H1 (cell line): ENCODE measurements at regions not wholly inside any gene's neighbourhood (a gene's known extent, or its start where the extent isn't known, plus 50 kb on each side); places are given as distances from the start of the nearest gene placed in this dataset.

Experiments
- CTCF ChIP-seq, 3 experiments: IDR thresholded peaks; 1 replicate in 2 of 3; 2 replicates in 1 of 3; pipeline versions ENCODE4 v1.5.1 to v1.6.1; 2011; ENCODE audit warnings: low read length in 3 of 3, mild to moderate bottlenecking in 3 of 3, inconsistent platforms in 2 of 3, low read depth in 1 of 3, moderate library complexity in 1 of 3; ENCODE audit not compliant: insufficient read depth in 1 of 3; ENCODE audit errors: control extremely low read depth in 1 of 3
- KDM5A ChIP-seq: fragments of 200-600 bp; IDR thresholded peaks from 2 replicates; pipeline ENCODE4 v1.7.1; 2012; ENCODE audit warnings: mild to moderate bottlenecking, low read length, inconsistent platforms, mixed read lengths
- RXRA ChIP-seq: IDR thresholded peaks from 2 replicates; pipeline ENCODE4 v1.6.1; 2011; ENCODE audit warnings: low read depth, mild to moderate bottlenecking, low read length, moderate library complexity; ENCODE audit not compliant: insufficient read depth
- TF ChIP-seq, protein P1 (sequence below): fragments of 300-600 bp; sonication (generic); IDR thresholded peaks from 2 replicates; pipeline ENCODE4 v1.7.1; 2012; ENCODE audit warnings: low read length, moderate library complexity, mild to moderate bottlenecking, inconsistent platforms; ENCODE audit not compliant: insufficient replicate concordance

DNA sequence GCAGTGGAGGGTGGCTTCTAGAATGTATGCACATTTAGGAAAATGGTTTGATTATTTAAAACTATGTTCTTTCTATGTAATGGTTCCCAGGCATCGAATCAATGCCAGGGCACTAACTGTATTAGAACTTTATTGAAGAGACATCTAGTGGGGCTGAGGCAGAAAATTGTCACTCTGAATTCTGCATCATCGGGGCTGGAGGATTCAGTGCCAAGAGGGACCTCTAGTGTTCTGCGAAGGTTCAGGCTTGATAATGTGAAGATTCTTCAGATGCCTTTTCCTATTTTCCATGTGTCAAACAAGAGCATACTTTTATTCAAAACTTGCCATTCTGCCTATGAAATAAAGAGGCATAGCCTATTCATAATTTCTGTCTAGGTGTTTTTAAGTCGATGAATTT, 146.3 kb downstream of the CAND1 start (continued):
- TF ChIP-seq, protein P1, sequence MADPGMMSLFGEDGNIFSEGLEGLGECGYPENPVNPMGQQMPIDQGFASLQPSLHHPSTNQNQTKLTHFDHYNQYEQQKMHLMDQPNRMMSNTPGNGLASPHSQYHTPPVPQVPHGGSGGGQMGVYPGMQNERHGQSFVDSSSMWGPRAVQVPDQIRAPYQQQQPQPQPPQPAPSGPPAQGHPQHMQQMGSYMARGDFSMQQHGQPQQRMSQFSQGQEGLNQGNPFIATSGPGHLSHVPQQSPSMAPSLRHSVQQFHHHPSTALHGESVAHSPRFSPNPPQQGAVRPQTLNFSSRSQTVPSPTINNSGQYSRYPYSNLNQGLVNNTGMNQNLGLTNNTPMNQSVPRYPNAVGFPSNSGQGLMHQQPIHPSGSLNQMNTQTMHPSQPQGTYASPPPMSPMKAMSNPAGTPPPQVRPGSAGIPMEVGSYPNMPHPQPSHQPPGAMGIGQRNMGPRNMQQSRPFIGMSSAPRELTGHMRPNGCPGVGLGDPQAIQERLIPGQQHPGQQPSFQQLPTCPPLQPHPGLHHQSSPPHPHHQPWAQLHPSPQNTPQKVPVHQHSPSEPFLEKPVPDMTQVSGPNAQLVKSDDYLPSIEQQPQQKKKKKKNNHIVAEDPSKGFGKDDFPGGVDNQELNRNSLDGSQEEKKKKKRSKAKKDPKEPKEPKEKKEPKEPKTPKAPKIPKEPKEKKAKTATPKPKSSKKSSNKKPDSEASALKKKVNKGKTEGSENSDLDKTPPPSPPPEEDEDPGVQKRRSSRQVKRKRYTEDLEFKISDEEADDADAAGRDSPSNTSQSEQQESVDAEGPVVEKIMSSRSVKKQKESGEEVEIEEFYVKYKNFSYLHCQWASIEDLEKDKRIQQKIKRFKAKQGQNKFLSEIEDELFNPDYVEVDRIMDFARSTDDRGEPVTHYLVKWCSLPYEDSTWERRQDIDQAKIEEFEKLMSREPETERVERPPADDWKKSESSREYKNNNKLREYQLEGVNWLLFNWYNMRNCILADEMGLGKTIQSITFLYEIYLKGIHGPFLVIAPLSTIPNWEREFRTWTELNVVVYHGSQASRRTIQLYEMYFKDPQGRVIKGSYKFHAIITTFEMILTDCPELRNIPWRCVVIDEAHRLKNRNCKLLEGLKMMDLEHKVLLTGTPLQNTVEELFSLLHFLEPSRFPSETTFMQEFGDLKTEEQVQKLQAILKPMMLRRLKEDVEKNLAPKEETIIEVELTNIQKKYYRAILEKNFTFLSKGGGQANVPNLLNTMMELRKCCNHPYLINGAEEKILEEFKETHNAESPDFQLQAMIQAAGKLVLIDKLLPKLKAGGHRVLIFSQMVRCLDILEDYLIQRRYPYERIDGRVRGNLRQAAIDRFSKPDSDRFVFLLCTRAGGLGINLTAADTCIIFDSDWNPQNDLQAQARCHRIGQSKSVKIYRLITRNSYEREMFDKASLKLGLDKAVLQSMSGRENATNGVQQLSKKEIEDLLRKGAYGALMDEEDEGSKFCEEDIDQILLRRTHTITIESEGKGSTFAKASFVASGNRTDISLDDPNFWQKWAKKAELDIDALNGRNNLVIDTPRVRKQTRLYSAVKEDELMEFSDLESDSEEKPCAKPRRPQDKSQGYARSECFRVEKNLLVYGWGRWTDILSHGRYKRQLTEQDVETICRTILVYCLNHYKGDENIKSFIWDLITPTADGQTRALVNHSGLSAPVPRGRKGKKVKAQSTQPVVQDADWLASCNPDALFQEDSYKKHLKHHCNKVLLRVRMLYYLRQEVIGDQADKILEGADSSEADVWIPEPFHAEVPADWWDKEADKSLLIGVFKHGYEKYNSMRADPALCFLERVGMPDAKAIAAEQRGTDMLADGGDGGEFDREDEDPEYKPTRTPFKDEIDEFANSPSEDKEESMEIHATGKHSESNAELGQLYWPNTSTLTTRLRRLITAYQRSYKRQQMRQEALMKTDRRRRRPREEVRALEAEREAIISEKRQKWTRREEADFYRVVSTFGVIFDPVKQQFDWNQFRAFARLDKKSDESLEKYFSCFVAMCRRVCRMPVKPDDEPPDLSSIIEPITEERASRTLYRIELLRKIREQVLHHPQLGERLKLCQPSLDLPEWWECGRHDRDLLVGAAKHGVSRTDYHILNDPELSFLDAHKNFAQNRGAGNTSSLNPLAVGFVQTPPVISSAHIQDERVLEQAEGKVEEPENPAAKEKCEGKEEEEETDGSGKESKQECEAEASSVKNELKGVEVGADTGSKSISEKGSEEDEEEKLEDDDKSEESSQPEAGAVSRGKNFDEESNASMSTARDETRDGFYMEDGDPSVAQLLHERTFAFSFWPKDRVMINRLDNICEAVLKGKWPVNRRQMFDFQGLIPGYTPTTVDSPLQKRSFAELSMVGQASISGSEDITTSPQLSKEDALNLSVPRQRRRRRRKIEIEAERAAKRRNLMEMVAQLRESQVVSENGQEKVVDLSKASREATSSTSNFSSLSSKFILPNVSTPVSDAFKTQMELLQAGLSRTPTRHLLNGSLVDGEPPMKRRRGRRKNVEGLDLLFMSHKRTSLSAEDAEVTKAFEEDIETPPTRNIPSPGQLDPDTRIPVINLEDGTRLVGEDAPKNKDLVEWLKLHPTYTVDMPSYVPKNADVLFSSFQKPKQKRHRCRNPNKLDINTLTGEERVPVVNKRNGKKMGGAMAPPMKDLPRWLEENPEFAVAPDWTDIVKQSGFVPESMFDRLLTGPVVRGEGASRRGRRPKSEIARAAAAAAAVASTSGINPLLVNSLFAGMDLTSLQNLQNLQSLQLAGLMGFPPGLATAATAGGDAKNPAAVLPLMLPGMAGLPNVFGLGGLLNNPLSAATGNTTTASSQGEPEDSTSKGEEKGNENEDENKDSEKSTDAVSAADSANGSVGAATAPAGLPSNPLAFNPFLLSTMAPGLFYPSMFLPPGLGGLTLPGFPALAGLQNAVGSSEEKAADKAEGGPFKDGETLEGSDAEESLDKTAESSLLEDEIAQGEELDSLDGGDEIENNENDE: no peak
- TF ChIP-seq KDM5A (no peak), CTCF (IDR thresholded peaks at IDR 0.05; ENCODE audit: control extremely low read depth in 1 of 3, insufficient read depth in 1 of 3, low read depth in 1 of 3, low read length in 3 of 3) (peak; percentile 30 to 73 (median 73)), RXRA (no peak)
